ENCODE measurements at regions not wholly inside any gene's neighbourhood (a gene's known extent, or its start where the extent isn't known, plus 50 kb on each side); places are given as distances from the start of the nearest gene placed in this dataset.

GRCh38 chr15:66905185-66905584 is 160.2 kb upstream of the SMAD3 start:
- DNase-seq (ENCODE audit: low read depth, low spot score): no peak

- DNase-seq (ENCODE audit: low read depth, low spot score): no peak
Measured at GRCh38 chr15:66905954-66906353, 159.4 kb upstream of the SMAD3 start.

- no peak for DNase-seq (ENCODE audit: low read depth, low spot score)
Measured at GRCh38 chr15:66906668-66907614, 158.5 kb upstream of the SMAD3 start.

- DNase-seq (ENCODE audit: low read depth, low spot score): no peak
Measured at GRCh38 chr15:66907826-66908743, 157.3 kb upstream of the SMAD3 start.

GRCh38 chr15:66908744-66909095 is 156.7 kb upstream of the SMAD3 start:
- DNase-seq (ENCODE audit: low read depth, low spot score): no peak

- DNase-seq (ENCODE audit: low read depth, low spot score): no peak
Measured at GRCh38 chr15:66909381-66909890, 156.0 kb upstream of the SMAD3 start.

- DNase-seq (ENCODE audit: low read depth, low spot score): no peak
Measured at GRCh38 chr15:66911131-66911700, 154.2 kb upstream of the SMAD3 start.

GRCh38 chr15:66912001-66912400 is 153.4 kb upstream of the SMAD3 start:
- no peak for DNase-seq (ENCODE audit: low read depth, low spot score)

GRCh38 chr15:66912441-66912840 is 153.0 kb upstream of the SMAD3 start:
- DNase-seq (ENCODE audit: low read depth, low spot score): no peak

GRCh38 chr15:66917904-66918448 is 147.4 kb upstream of the SMAD3 start:
- no peak for DNase-seq (ENCODE audit: low read depth, low spot score)

GRCh38 chr15:66919421-66919820 is 146.0 kb upstream of the SMAD3 start:
- DNase-seq (ENCODE audit: low read depth, low spot score): no peak

GRCh38 chr15:66921319-66921915 is 144.0 kb upstream of the SMAD3 start:
- DNase-seq (ENCODE audit: low read depth, low spot score): no peak

- no peak for DNase-seq (ENCODE audit: low read depth, low spot score)
Measured at GRCh38 chr15:66922608-66923007, 142.8 kb upstream of the SMAD3 start.

GRCh38 chr15:66923438-66923881 is 141.9 kb upstream of the SMAD3 start:
- no peak for DNase-seq (ENCODE audit: low read depth, low spot score)

GRCh38 chr15:66924889-66925288 is 140.5 kb upstream of the SMAD3 start:
- DNase-seq (ENCODE audit: low read depth, low spot score): no peak

GRCh38 chr15:66925721-66926120 is 139.7 kb upstream of the SMAD3 start:
- DNase-seq (ENCODE audit: low read depth, low spot score): no peak

- no peak for DNase-seq (ENCODE audit: low read depth, low spot score)
Measured at GRCh38 chr15:66927201-66928077, 138.0 kb upstream of the SMAD3 start.

- no peak for DNase-seq (ENCODE audit: low read depth, low spot score)
Measured at GRCh38 chr15:66928101-66928500, 137.3 kb upstream of the SMAD3 start.

GRCh38 chr15:66928784-66929183 is 136.6 kb upstream of the SMAD3 start:
- DNase-seq (ENCODE audit: low read depth, low spot score): no peak

- no peak for DNase-seq (ENCODE audit: low read depth, low spot score)
Measured at GRCh38 chr15:66929843-66930402, 135.5 kb upstream of the SMAD3 start.

All from brain pericyte (primary cell).